Endodermal cell (in vitro differentiated cells): ENCODE measurements at regions not wholly inside any gene's neighbourhood (a gene's known extent, or its start where the extent isn't known, plus 50 kb on each side); places are given as distances from the start of the nearest gene placed in this dataset.

Source experiments
- DNase-seq: peaks from one replicate; pipeline ENCODE4 v3.0.0-alpha.2; 2017
- H3K27ac ChIP-seq: 2 replicates; pipeline ENCODE4 v1.5.1; 2013; ENCODE audit warnings: mild to moderate bottlenecking, low read depth, low read length, moderate library complexity
- H3K27me3 ChIP-seq: 2 replicates; pipeline ENCODE4 v1.6.1; 2013; ENCODE audit warnings: mild to moderate bottlenecking, low read length, moderate library complexity; ENCODE audit not compliant: insufficient read depth, control insufficient read depth, poor library complexity, severe bottlenecking
- H3K36me3 ChIP-seq: 2 replicates; pipeline ENCODE4 v1.7.0; 2013; ENCODE audit warnings: mild to moderate bottlenecking, low read length, moderate library complexity; ENCODE audit not compliant: control insufficient read depth, insufficient read depth
- H3K4me1 ChIP-seq: one replicate; pipeline ENCODE4 v1.7.0; 2013; ENCODE audit warnings: low read length; ENCODE audit not compliant: control insufficient read depth, insufficient read depth
- H3K4me3 ChIP-seq: 2 replicates; pipeline ENCODE4 v1.5.1; 2013; ENCODE audit warnings: mild to moderate bottlenecking, low read length, moderate library complexity
- H3K9ac ChIP-seq: 2 replicates; pipeline ENCODE4 v1.6.1; 2013; ENCODE audit warnings: mild to moderate bottlenecking, low read length, moderate library complexity; ENCODE audit not compliant: poor library complexity, severe bottlenecking; ENCODE audit errors: extremely low read depth
- H3K9me3 ChIP-seq: 2 replicates; pipeline ENCODE4 v1.6.1; 2013; ENCODE audit warnings: mild to moderate bottlenecking, low read length, moderate library complexity; ENCODE audit not compliant: control insufficient read depth
- H3K27ac Mint-ChIP-seq: 2 replicates; pipeline ENCODE4 v1.8.0; 2020; ENCODE audit warnings: mixed read lengths
- H3K27me3 Mint-ChIP-seq: 2 replicates; pipeline ENCODE4 v1.8.0; 2021; ENCODE audit warnings: mild to moderate bottlenecking, mixed read lengths; ENCODE audit not compliant: insufficient read depth
- H3K36me3 Mint-ChIP-seq: 2 replicates; pipeline ENCODE4 v1.8.0; 2020; ENCODE audit warnings: low read depth, mixed read lengths
- H3K4me1 Mint-ChIP-seq: 2 replicates; pipeline ENCODE4 v1.8.0; 2020; ENCODE audit warnings: mixed read lengths
- H3K4me3 Mint-ChIP-seq: 2 replicates; pipeline ENCODE4 v1.8.0; 2020; ENCODE audit warnings: mild to moderate bottlenecking, moderate library complexity, mixed read lengths
- H3K9me3 Mint-ChIP-seq: 2 replicates; pipeline ENCODE4 v1.8.0; 2020; ENCODE audit warnings: mild to moderate bottlenecking, mixed read lengths
- CTCF ChIP-seq: fragments of 200-600 bp; sonication (generic); conservative IDR thresholded peaks from 2 replicates; pipeline ENCODE4 v1.5.0; 2021; ENCODE audit warnings: antibody characterized with exemption, mild to moderate bottlenecking
- WGBS, 2 experiments: methylation state at CpG; one replicate each; pipeline versions ENCODE4 v1.1.5 to v1.1.7; 2013; ENCODE audit warnings: missing lambda C conversion rate in 2 of 2, mixed read lengths in 1 of 2; ENCODE audit not compliant: insufficient coverage in 1 of 2, insufficient read length in 1 of 2; 5-methylcytosine and 5-hydroxymethylcytosine counted together

- Histone ChIP-seq H3K27ac (no peak overlapping the region), H3K4me1 (no peaks in the 10 kb centered on the region), H3K9ac (no peak overlapping the region), H3K4me3 (no peak overlapping the region), H3K36me3 (no peaks in the 10 kb centered on the region), H3K9me3 (peaks cover 34% of the 10 kb centered on the region), H3K27me3 (no peaks in the 10 kb centered on the region)
- Mint-ChIP-seq H3K27ac (no peak overlapping the region), H3K9me3 (peaks cover 68% of the 10 kb centered on the region), H3K27me3 (no peaks in the 10 kb centered on the region), H3K36me3 (peaks cover 4% of the 10 kb centered on the region), H3K4me3 (no peak overlapping the region), H3K4me1 (no peaks in the 10 kb centered on the region)
- no peak for TF ChIP-seq CTCF
- DNase-seq = no peak
- WGBS, 2 experiments = 84 to 89% methylated on average over 6 of the region's 6 CpGs
Observed at GRCh38 chr4:65773636-65774035, 103.3 kb upstream of the EPHA5 start.

GRCh38 chr4:65747386-65747785 is 77.1 kb upstream of the EPHA5 start:
- no peak for TF ChIP-seq CTCF
- H3K9me3 Mint-ChIP-seq = no peaks in the 10 kb centered on the region
- H3K4me3 Mint-ChIP-seq = no peak overlapping the region
- no peak overlapping the region for H3K27ac Mint-ChIP-seq
- no peaks in the 10 kb centered on the region for H3K36me3 Mint-ChIP-seq
- DNase-seq = no peak
- Histone ChIP-seq H3K4me1 (no peaks in the 10 kb centered on the region), H3K9me3 (no peaks in the 10 kb centered on the region), H3K36me3 (no peaks in the 10 kb centered on the region), H3K4me3 (no peak overlapping the region), H3K27me3 (no peaks in the 10 kb centered on the region), H3K27ac (no peak overlapping the region), H3K9ac (no peak overlapping the region)
- H3K4me1 Mint-ChIP-seq = no peaks in the 10 kb centered on the region
- H3K27me3 Mint-ChIP-seq = no peaks in the 10 kb centered on the region
- WGBS, 2 experiments = 88% methylated on average over 1 of the region's 2 CpGs; no CpG with 5 or more reads in 1 of the 2 experiments

- no peak overlapping the region for H3K4me3 ChIP-seq
- no peak overlapping the region for H3K9ac ChIP-seq
- TF ChIP-seq CTCF = no peak
- no peak overlapping the region for H3K27ac Mint-ChIP-seq
- no peaks in the 10 kb centered on the region for H3K9me3 Mint-ChIP-seq
- no peaks in the 10 kb centered on the region for H3K36me3 ChIP-seq
- no peak overlapping the region for H3K4me3 Mint-ChIP-seq
- H3K27me3 ChIP-seq = no peaks in the 10 kb centered on the region
- H3K36me3 Mint-ChIP-seq = no peaks in the 10 kb centered on the region
- no peak overlapping the region for H3K27ac ChIP-seq
- DNase-seq = no peak
- H3K27me3 Mint-ChIP-seq = no peaks in the 10 kb centered on the region
- no peaks in the 10 kb centered on the region for H3K4me1 ChIP-seq
- WGBS, 2 experiments = 87 to 91% methylated on average over 2 of the region's 2 CpGs
- no peaks in the 10 kb centered on the region for H3K9me3 ChIP-seq
- no peaks in the 10 kb centered on the region for H3K4me1 Mint-ChIP-seq
Observed at GRCh38 chr4:65738134-65738533, 67.8 kb upstream of the EPHA5 start.
